HG03175 (cell line): ENCODE measurements at regions not wholly inside any gene's neighbourhood (a gene's known extent, or its start where the extent isn't known, plus 50 kb on each side); places are given as distances from the start of the nearest gene placed in this dataset.

Experiments used
- ATAC-seq: cut with Tn5 transposase; IDR thresholded peaks from one replicate; pipeline ENCODE4 v1.9.1; 2021; ENCODE audit warnings: mild to moderate bottlenecking, moderate library complexity; ENCODE audit not compliant: unreplicated experiment

GRCh38 chr5:14019768-14020290, 75.3 kb upstream of the DNAH5 start:
- ATAC-seq = no peak

GRCh38 chr5:14017904-14018303, 73.4 kb upstream of the DNAH5 start:
- no peak for ATAC-seq

GRCh38 chr5:14016549-14016948, 72.1 kb upstream of the DNAH5 start:
- ATAC-seq = no peak

GRCh38 chr5:14011089-14012020, 66.9 kb upstream of the DNAH5 start:
- ATAC-seq = peak; percentile 93

GRCh38 chr5:14009575-14009974, 65.1 kb upstream of the DNAH5 start:
- no peak for ATAC-seq

GRCh38 chr5:14008819-14009311, 64.4 kb upstream of the DNAH5 start:
- ATAC-seq = no peak

- no peak for ATAC-seq
These were observed 62.5 kb upstream of the DNAH5 start for GRCh38 chr5:14006823-14007520.

GRCh38 chr5:14004598-14005394, 60.3 kb upstream of the DNAH5 start:
- ATAC-seq = no peak

GRCh38 chr5:14003936-14004335, 59.4 kb upstream of the DNAH5 start:
- no peak for ATAC-seq

- no peak for ATAC-seq
These were observed 59.0 kb upstream of the DNAH5 start for GRCh38 chr5:14003513-14003912.

GRCh38 chr5:13998254-13998653, 53.8 kb upstream of the DNAH5 start:
- ATAC-seq = no peak

- no peak for ATAC-seq
These were observed 53.0 kb upstream of the DNAH5 start for GRCh38 chr5:13997514-13997913.

- no peak for ATAC-seq
These were observed 50.2 kb upstream of the DNAH5 start for GRCh38 chr5:13994621-13995253.
